HCT116 (cell line): ENCODE measurements at regions not wholly inside any gene's neighbourhood (a gene's known extent, or its start where the extent isn't known, plus 50 kb on each side); places are given as distances from the start of the nearest gene placed in this dataset.

ENCODE experiments used
- ATAC-seq: fragments of 200-7000 bp; cut with Tn5 transposase; 2 replicates; pipeline ENCODE4 v1.9.1; 2020; ENCODE audit warnings: mild to moderate bottlenecking, moderate library complexity
- BruUV-seq: library from RNA; stranded (reverse); fragments of 400-500 nt; replicated peaks from 2 replicates; lab custom pipeline; 2021; lab: Mats Ljungman, UMichigan
- CTCF ChIA-PET: fragments of 300-600 bp; sonication (Branson Sonifier 250); formaldehyde crosslinking; loops from one replicate; lab custom pipeline; 2021; ENCODE audit warnings: antibody characterized with exemption; lab: Charles Lee
- POLR2A ChIA-PET: fragments of 300-600, 350-600 bp; sonication (Branson Sonifier 250); formaldehyde crosslinking; loops from one replicate; lab custom pipeline; 2021; ENCODE audit warnings: antibody characterized with exemption; lab: Charles Lee
- RAD21 ChIA-PET, 2 experiments: fragments of 300-600 bp; sonication (Branson Sonifier 250); formaldehyde crosslinking; loops; one replicate each; lab custom pipeline; 2023; ENCODE audit warnings: low total read pairs in 2 of 2; ENCODE audit not compliant: uncharacterized antibody in 2 of 2, unreplicated experiment in 2 of 2, low non-redundant PET in 1 of 2; lab: Charles Lee
- DNase-seq: peaks from one replicate; pipeline ENCODE4 v3.0.0-alpha.2; 2010; ENCODE audit warnings: low read depth, low spot score
- H2AFZ ChIP-seq: fragments of 200-600 bp; shearing (Covaris generic), sonication (generic); 2 replicates; pipeline ENCODE4 v1.6.1; 2017; ENCODE audit warnings: low read depth, mixed run types, mixed read lengths, antibody characterized with exemption, low read length; ENCODE audit not compliant: poor library complexity, severe bottlenecking
- H3K27ac ChIP-seq: 2 replicates; pipeline ENCODE4 v1.5.1; 2012; ENCODE audit warnings: low read depth, low read length
- H3K27me3 ChIP-seq: fragments of 200-600 bp; sonication (generic); 2 replicates; pipeline ENCODE4 v1.6.1; 2016; ENCODE audit warnings: mixed run types, low read length, mixed read lengths; ENCODE audit not compliant: insufficient read depth
- H3K36me3 ChIP-seq, 2 experiments: fragments of 200-500 bp in 1 of 2; fragments of 200-600 bp in 1 of 2; sonication (Bioruptor generic) in 1 of 2; sonication (generic) in 1 of 2; 2 replicates each; pipeline versions ENCODE4 v1.5.1 to v1.6.1; 2014 to 2016; ENCODE audit warnings: low read length in 2 of 2, inconsistent platforms in 1 of 2, mixed read lengths in 1 of 2, mixed run types in 1 of 2; ENCODE audit not compliant: insufficient read depth in 2 of 2, control insufficient read depth in 1 of 2
- H3K4me1 ChIP-seq, 2 experiments: fragments of 200-600 bp in 1 of 2; sonication (generic) in 1 of 2; 2 replicates each; pipeline versions ENCODE4 v1.5.1 to v1.6.1; 2012 to 2017; ENCODE audit warnings: low read length in 2 of 2, inconsistent platforms in 1 of 2, mild to moderate bottlenecking in 1 of 2, mixed read lengths in 1 of 2, mixed run types in 1 of 2, moderate library complexity in 1 of 2; ENCODE audit not compliant: insufficient read depth in 2 of 2, control insufficient read depth in 1 of 2
- H3K4me2 ChIP-seq: fragments of 200-600 bp; sonication (generic); 2 replicates; pipeline ENCODE4 v1.6.1; 2017; ENCODE audit warnings: mixed run types, low read length, mixed read lengths
- H3K4me3 ChIP-seq, 2 experiments: fragments of 200-600 bp in 1 of 2; sonication (generic) in 1 of 2; replicated peaks in 1 of 2; 2 replicates each; pipeline ENCODE4 v1.5.1; 2011 to 2016; ENCODE audit warnings: low read length in 2 of 2, control low read depth in 1 of 2, low read depth in 1 of 2, mild to moderate bottlenecking in 1 of 2, mixed read lengths in 1 of 2, mixed run types in 1 of 2
- H3K79me2 ChIP-seq: fragments of 200-600 bp; sonication (generic); 2 replicates; pipeline ENCODE4 v1.6.1; 2017; ENCODE audit warnings: mild to moderate bottlenecking, mixed run types, low read length, moderate library complexity, mixed read lengths; ENCODE audit not compliant: insufficient read depth
- H3K9ac ChIP-seq: fragments of 200-600 bp; sonication (generic); 2 replicates; pipeline ENCODE4 v1.6.1; 2016; ENCODE audit warnings: low read length, mixed read lengths
- H3K9me2 ChIP-seq: fragments of 200-600 bp; sonication (generic), shearing (Covaris generic); 2 replicates; pipeline ENCODE4 v1.6.1; 2017; ENCODE audit warnings: mixed run types, mild to moderate bottlenecking, moderate library complexity; ENCODE audit not compliant: insufficient read depth
- H3K9me3 ChIP-seq, 2 experiments: fragments of 200-500 bp in 1 of 2; fragments of 200-600 bp in 1 of 2; sonication (Bioruptor generic) in 1 of 2; sonication (generic) in 1 of 2; 2 replicates each; pipeline ENCODE4 v1.6.1; 2014 to 2017; ENCODE audit warnings: low read length in 2 of 2, mixed read lengths in 2 of 2, inconsistent platforms in 1 of 2, low read depth in 1 of 2, mild to moderate bottlenecking in 1 of 2, mixed run types in 1 of 2, moderate library complexity in 1 of 2; ENCODE audit not compliant: control insufficient read depth in 1 of 2, insufficient read depth in 1 of 2
- H4K20me1 ChIP-seq: fragments of 200-600 bp; sonication (generic), shearing (Covaris generic); 2 replicates; pipeline ENCODE4 v1.6.1; 2017; ENCODE audit warnings: mixed run types, mild to moderate bottlenecking, moderate library complexity; ENCODE audit not compliant: insufficient read depth
- CBX3 ChIP-seq: IDR thresholded peaks from 2 replicates; pipeline ENCODE4 v1.6.1; 2012; ENCODE audit warnings: low read depth
- CEBPB ChIP-seq: IDR thresholded peaks from 2 replicates; pipeline ENCODE4 v1.6.1; 2012; ENCODE audit warnings: low read depth
- EGR1 ChIP-seq: IDR thresholded peaks from 2 replicates; pipeline ENCODE4 v1.6.1; 2012; ENCODE audit warnings: low read depth
- ELF1 ChIP-seq: IDR thresholded peaks from 2 replicates; pipeline ENCODE4 v1.6.1; 2012; ENCODE audit warnings: low read depth, borderline replicate concordance
- EZH2phosphoT487 ChIP-seq: fragments of 200-600 bp; IDR thresholded peaks from 2 replicates; pipeline ENCODE4 v1.6.1; 2018; ENCODE audit warnings: antibody characterized with exemption, borderline replicate concordance
- JUND ChIP-seq: IDR thresholded peaks from 2 replicates; pipeline ENCODE4 v1.6.1; 2012
- POLR2AphosphoS5 ChIP-seq: IDR thresholded peaks from 2 replicates; pipeline ENCODE4 v1.6.1; 2011; ENCODE audit warnings: mild to moderate bottlenecking, low read depth, low read length, moderate library complexity
- REST ChIP-seq: IDR thresholded peaks from 2 replicates; pipeline ENCODE4 v1.6.1; 2012; ENCODE audit warnings: low read depth
- SIN3A ChIP-seq: IDR thresholded peaks from 2 replicates; pipeline ENCODE4 v1.6.1; 2012; ENCODE audit warnings: low read depth
- SRF ChIP-seq: IDR thresholded peaks from 2 replicates; pipeline ENCODE4 v1.6.1; 2012; ENCODE audit warnings: low read depth
- TCF7L2 ChIP-seq: IDR thresholded peaks from 2 replicates; pipeline ENCODE4 v1.7.0; 2011; ENCODE audit warnings: borderline replicate concordance, inconsistent platforms; ENCODE audit not compliant: insufficient read depth, insufficient read length; ENCODE audit errors: extremely low read depth
- YY1 ChIP-seq: IDR thresholded peaks from 2 replicates; pipeline ENCODE4 v1.6.1; 2011; ENCODE audit warnings: low read length, low read depth, moderate library complexity, mild to moderate bottlenecking; ENCODE audit not compliant: insufficient replicate concordance; ENCODE audit errors: extremely low read depth
- ZFX ChIP-seq: fragments of 450-650 bp; IDR thresholded peaks from 2 replicates; pipeline ENCODE4 v1.6.1; 2017
- ZNF274 ChIP-seq: fragments of 200-500 bp; sonication (Bioruptor generic); IDR thresholded peaks from 2 replicates; pipeline ENCODE4 v1.6.1; 2014; ENCODE audit warnings: mild to moderate bottlenecking, low read depth, low read length, inconsistent platforms
- intact Hi-C: fragments of 100-400 bp; cut with micrococcal nuclease; formaldehyde crosslinking; loops from 2 replicates; pipeline ENCODE4 v1.10.0; 2022
- TF ChIP-seq, protein P1 (sequence below): IDR thresholded peaks from 2 replicates; pipeline ENCODE4 v1.6.1; 2012
- TF ChIP-seq, protein P2 (sequence below), 3 experiments: fragments of 200-600 bp in 1 of 3; sonication (generic) in 1 of 3; IDR thresholded peaks in 2 of 3; conservative IDR thresholded peaks in 1 of 3; 2 replicates each; pipeline ENCODE4 v1.5.1; 2012 to 2017; ENCODE audit warnings: low read depth in 2 of 3, low read length in 2 of 3, antibody characterized with exemption in 1 of 3, borderline replicate concordance in 1 of 3, control low read depth in 1 of 3, mild to moderate bottlenecking in 1 of 3, mixed read lengths in 1 of 3, mixed run types in 1 of 3, moderate library complexity in 1 of 3; ENCODE audit not compliant: insufficient read depth in 1 of 3
- TF ChIP-seq, protein P3 (sequence below): IDR thresholded peaks from 2 replicates; pipeline ENCODE4 v1.6.1; 2011; ENCODE audit warnings: mild to moderate bottlenecking, low read length, moderate library complexity; ENCODE audit not compliant: insufficient replicate concordance; ENCODE audit errors: extremely low read depth

DNA sequence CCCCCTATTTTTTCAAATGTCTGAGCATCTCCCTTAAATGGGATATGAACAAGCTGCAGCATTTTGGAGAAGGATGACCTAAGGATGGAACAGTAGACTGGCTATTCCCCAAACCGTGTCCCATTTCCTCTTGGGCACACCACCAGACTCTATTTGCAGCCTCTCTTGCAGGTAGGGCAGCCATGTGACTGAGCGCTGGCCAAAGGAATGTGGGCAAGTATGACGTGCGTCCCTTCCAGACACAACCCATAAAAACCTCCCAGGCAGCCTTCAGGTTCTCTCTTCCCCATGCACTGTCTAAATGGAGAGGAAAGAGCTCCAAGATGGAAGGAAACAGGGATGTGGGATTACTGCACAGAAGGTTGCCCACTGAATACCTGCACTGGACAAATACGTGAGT is 149.7 kb downstream of the CCT6B start:
- Histone ChIP-seq H3K27ac (no peak overlapping the region), H3K9me2 (no peaks in the 10 kb centered on the region), H3K79me2 (no peaks in the 10 kb centered on the region), H3K4me3 (no peak overlapping the region), H4K20me1 (no peaks in the 10 kb centered on the region), H3K27me3 (peaks cover 63% of the 10 kb centered on the region), H3K4me2 (no peak overlapping the region), H3K36me3 (no peaks in the 10 kb centered on the region), H3K9me3 (no peaks in the 10 kb centered on the region), H3K9ac (no peak overlapping the region), H2AFZ (no peak overlapping the region), H3K4me1 (no peaks in the 10 kb centered on the region)
- no TSS peak for BruUV-seq
- no peak for ATAC-seq
- POLR2A ChIA-PET = no interaction called here
- DNase-seq = no peak
- no peak for TF ChIP-seq ZNF274
- TF ChIP-seq ZFX = no peak
- no peak for TF ChIP-seq SRF
- TF ChIP-seq POLR2AphosphoS5 = no peak
- TF ChIP-seq, protein P1, sequence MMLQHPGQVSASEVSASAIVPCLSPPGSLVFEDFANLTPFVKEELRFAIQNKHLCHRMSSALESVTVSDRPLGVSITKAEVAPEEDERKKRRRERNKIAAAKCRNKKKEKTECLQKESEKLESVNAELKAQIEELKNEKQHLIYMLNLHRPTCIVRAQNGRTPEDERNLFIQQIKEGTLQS = no peak
- TF ChIP-seq, protein P2, sequence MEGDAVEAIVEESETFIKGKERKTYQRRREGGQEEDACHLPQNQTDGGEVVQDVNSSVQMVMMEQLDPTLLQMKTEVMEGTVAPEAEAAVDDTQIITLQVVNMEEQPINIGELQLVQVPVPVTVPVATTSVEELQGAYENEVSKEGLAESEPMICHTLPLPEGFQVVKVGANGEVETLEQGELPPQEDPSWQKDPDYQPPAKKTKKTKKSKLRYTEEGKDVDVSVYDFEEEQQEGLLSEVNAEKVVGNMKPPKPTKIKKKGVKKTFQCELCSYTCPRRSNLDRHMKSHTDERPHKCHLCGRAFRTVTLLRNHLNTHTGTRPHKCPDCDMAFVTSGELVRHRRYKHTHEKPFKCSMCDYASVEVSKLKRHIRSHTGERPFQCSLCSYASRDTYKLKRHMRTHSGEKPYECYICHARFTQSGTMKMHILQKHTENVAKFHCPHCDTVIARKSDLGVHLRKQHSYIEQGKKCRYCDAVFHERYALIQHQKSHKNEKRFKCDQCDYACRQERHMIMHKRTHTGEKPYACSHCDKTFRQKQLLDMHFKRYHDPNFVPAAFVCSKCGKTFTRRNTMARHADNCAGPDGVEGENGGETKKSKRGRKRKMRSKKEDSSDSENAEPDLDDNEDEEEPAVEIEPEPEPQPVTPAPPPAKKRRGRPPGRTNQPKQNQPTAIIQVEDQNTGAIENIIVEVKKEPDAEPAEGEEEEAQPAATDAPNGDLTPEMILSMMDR (IDR thresholded peaks at IDR 0.05 in 2 of 3, conservative IDR thresholded peaks at IDR 0.05 in 1 of 3; ENCODE audit: borderline replicate concordance in 1 of 3, insufficient read depth in 1 of 3, low read depth in 2 of 3, low read length in 2 of 3) = no peak
- no peak for TF ChIP-seq SIN3A
- TF ChIP-seq ELF1 = no peak
- TF ChIP-seq EGR1 = no peak
- TF ChIP-seq YY1 = no peak
- TF ChIP-seq JUND = no peak
- no peak for TF ChIP-seq EZH2phosphoT487
- no peak for TF ChIP-seq REST
- TF ChIP-seq CEBPB = no peak
- no peak for TF ChIP-seq TCF7L2
- no peak for TF ChIP-seq CBX3
- TF ChIP-seq, protein P3, sequence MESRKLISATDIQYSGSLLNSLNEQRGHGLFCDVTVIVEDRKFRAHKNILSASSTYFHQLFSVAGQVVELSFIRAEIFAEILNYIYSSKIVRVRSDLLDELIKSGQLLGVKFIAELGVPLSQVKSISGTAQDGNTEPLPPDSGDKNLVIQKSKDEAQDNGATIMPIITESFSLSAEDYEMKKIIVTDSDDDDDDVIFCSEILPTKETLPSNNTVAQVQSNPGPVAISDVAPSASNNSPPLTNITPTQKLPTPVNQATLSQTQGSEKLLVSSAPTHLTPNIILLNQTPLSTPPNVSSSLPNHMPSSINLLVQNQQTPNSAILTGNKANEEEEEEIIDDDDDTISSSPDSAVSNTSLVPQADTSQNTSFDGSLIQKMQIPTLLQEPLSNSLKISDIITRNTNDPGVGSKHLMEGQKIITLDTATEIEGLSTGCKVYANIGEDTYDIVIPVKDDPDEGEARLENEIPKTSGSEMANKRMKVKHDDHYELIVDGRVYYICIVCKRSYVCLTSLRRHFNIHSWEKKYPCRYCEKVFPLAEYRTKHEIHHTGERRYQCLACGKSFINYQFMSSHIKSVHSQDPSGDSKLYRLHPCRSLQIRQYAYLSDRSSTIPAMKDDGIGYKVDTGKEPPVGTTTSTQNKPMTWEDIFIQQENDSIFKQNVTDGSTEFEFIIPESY = no peak
- intact Hi-C loops = no loop called here
- CTCF ChIA-PET = no interaction called here
- RAD21 ChIA-PET = no interaction called here
